H9 (cell line): ENCODE measurements at regions not wholly inside any gene's neighbourhood (a gene's known extent, or its start where the extent isn't known, plus 50 kb on each side); places are given as distances from the start of the nearest gene placed in this dataset.

Experiments
- DNase-seq: peaks from one replicate; pipeline ENCODE4 v3.0.0-alpha.2; 2017
- H2AFZ ChIP-seq: one replicate; pipeline ENCODE4 v1.6.1; 2013; ENCODE audit warnings: mild to moderate bottlenecking, low read length, control low read depth, moderate library complexity
- H2AK5ac ChIP-seq: 2 replicates; pipeline ENCODE4 v1.6.1; 2013; ENCODE audit warnings: low read length, control low read depth, mixed read lengths; ENCODE audit not compliant: insufficient read length
- H2BK120ac ChIP-seq: one replicate; pipeline ENCODE4 v1.6.1; 2013; ENCODE audit warnings: low read depth, mild to moderate bottlenecking, low read length, control low read depth, inconsistent platforms; ENCODE audit not compliant: poor library complexity, severe bottlenecking
- H2BK12ac ChIP-seq: 2 replicates; pipeline ENCODE4 v1.6.1; 2013; ENCODE audit warnings: low read length, control low read depth, mixed read lengths, low read depth; ENCODE audit not compliant: insufficient read length
- H2BK15ac ChIP-seq: 2 replicates; pipeline ENCODE4 v1.6.1; 2013; ENCODE audit warnings: low read depth, low read length, control low read depth
- H2BK20ac ChIP-seq: one replicate; pipeline ENCODE4 v1.6.1; 2013; ENCODE audit warnings: low read depth, mild to moderate bottlenecking, low read length, control low read depth, inconsistent platforms; ENCODE audit not compliant: poor library complexity, severe bottlenecking
- H2BK5ac ChIP-seq: 2 replicates; pipeline ENCODE4 v1.6.1; 2013; ENCODE audit warnings: low read length, control low read depth, mixed read lengths; ENCODE audit not compliant: insufficient read length
- H3K14ac ChIP-seq: 2 replicates; pipeline ENCODE4 v1.6.1; 2013; ENCODE audit warnings: low read length, control low read depth; ENCODE audit not compliant: insufficient read depth
- H3K18ac ChIP-seq: 2 replicates; pipeline ENCODE4 v1.6.1; 2013; ENCODE audit warnings: low read depth, mild to moderate bottlenecking, mixed read lengths, low read length, control low read depth; ENCODE audit not compliant: insufficient read length
- H3K23ac ChIP-seq: 2 replicates; pipeline ENCODE4 v1.6.1; 2013; ENCODE audit warnings: low read length, control low read depth, mixed read lengths, low read depth; ENCODE audit not compliant: insufficient read length
- H3K23me2 ChIP-seq: 2 replicates; pipeline ENCODE4 v1.6.1; 2013; ENCODE audit warnings: low read depth, mild to moderate bottlenecking, mixed read lengths, low read length, control low read depth; ENCODE audit not compliant: insufficient read length, poor library complexity, severe bottlenecking
- H3K27ac ChIP-seq: 2 replicates; pipeline ENCODE4 v1.5.1; 2013; ENCODE audit warnings: low read length, control low read depth, mixed read lengths, low read depth; ENCODE audit not compliant: insufficient read length
- H3K27me3 ChIP-seq: 2 replicates; pipeline ENCODE4 v1.6.1; 2013; ENCODE audit warnings: low read length, control low read depth, inconsistent platforms; ENCODE audit not compliant: insufficient read depth
- H3K4ac ChIP-seq: 2 replicates; pipeline ENCODE4 v1.6.1; 2013; ENCODE audit warnings: low read depth, mild to moderate bottlenecking, control low read depth, inconsistent platforms, low read length, moderate library complexity
- H3K4me1 ChIP-seq: 2 replicates; pipeline ENCODE4 v1.6.1; 2013; ENCODE audit warnings: low read length, control low read depth, inconsistent platforms; ENCODE audit not compliant: insufficient read depth
- H3K4me2 ChIP-seq: 2 replicates; pipeline ENCODE4 v1.6.1; 2013; ENCODE audit warnings: low read length, control low read depth, mixed read lengths; ENCODE audit not compliant: insufficient read length, insufficient read depth
- H3K56ac ChIP-seq: 2 replicates; pipeline ENCODE4 v1.6.1; 2013; ENCODE audit warnings: low read depth, mild to moderate bottlenecking, mixed read lengths, low read length, control low read depth; ENCODE audit not compliant: insufficient read length
- H3K79me1 ChIP-seq: 2 replicates; pipeline ENCODE4 v1.6.1; 2013; ENCODE audit warnings: low read depth, mild to moderate bottlenecking, moderate library complexity, low read length, control low read depth, inconsistent platforms; ENCODE audit not compliant: insufficient read depth, poor library complexity, severe bottlenecking
- H3K79me2 ChIP-seq: 2 replicates; pipeline ENCODE4 v1.6.1; 2013; ENCODE audit warnings: low read length, control low read depth, inconsistent platforms; ENCODE audit not compliant: insufficient read depth
- H3K9ac ChIP-seq: 2 replicates; pipeline ENCODE4 v1.6.1; 2013; ENCODE audit warnings: low read length, control low read depth, mixed read lengths; ENCODE audit not compliant: insufficient read length; ENCODE audit errors: extremely low read depth
- H3K9me3 ChIP-seq: one replicate; pipeline ENCODE4 v1.6.1; 2013; ENCODE audit warnings: low read depth, low read length, inconsistent platforms; ENCODE audit not compliant: control insufficient read depth
- H3T11ph ChIP-seq: one replicate; pipeline ENCODE4 v1.6.1; 2013; ENCODE audit warnings: mild to moderate bottlenecking, low read length, control low read depth, inconsistent platforms
- H4K20me1 ChIP-seq: one replicate; pipeline ENCODE4 v1.6.1; 2013; ENCODE audit not compliant: control insufficient read depth, insufficient read length, insufficient read depth
- H4K5ac ChIP-seq: 2 replicates; pipeline ENCODE4 v1.6.1; 2013; ENCODE audit warnings: low read depth, mild to moderate bottlenecking, mixed read lengths, low read length, control low read depth; ENCODE audit not compliant: insufficient read length
- H4K8ac ChIP-seq: replicated peaks from 2 replicates; pipeline ENCODE4 v1.6.1; 2013; ENCODE audit warnings: low read length, control low read depth, mixed read lengths, low read depth; ENCODE audit not compliant: insufficient read length
- H4K91ac ChIP-seq: 2 replicates; pipeline ENCODE4 v1.6.1; 2013; ENCODE audit warnings: low read depth, mild to moderate bottlenecking, moderate library complexity, mixed read lengths, low read length, control low read depth; ENCODE audit not compliant: insufficient read length
- H3K27ac Mint-ChIP-seq, 3 experiments: 2 replicates in 2 of 3; 3 replicates in 1 of 3; pipeline ENCODE4 v1.8.0; 2020 to 2021; ENCODE audit warnings: mixed read lengths in 3 of 3, mild to moderate bottlenecking in 1 of 3, moderate library complexity in 1 of 3
- H3K27me3 Mint-ChIP-seq: 2 replicates; pipeline ENCODE4 v1.8.0; 2021; ENCODE audit warnings: low read depth, mild to moderate bottlenecking, moderate library complexity, mixed read lengths
- H3K36me3 Mint-ChIP-seq, 3 experiments: 2 replicates in 2 of 3; 3 replicates in 1 of 3; pipeline ENCODE4 v1.8.0; 2020 to 2021; ENCODE audit warnings: low read depth in 3 of 3, mixed read lengths in 3 of 3; ENCODE audit not compliant: insufficient read depth in 1 of 3
- H3K4me1 Mint-ChIP-seq, 2 experiments: 2 replicates each; pipeline ENCODE4 v1.8.0; 2020; ENCODE audit warnings: mixed read lengths in 2 of 2
- H3K4me3 Mint-ChIP-seq, 2 experiments: 2 replicates in 1 of 2; 3 replicates in 1 of 2; pipeline ENCODE4 v1.8.0; 2020 to 2021; ENCODE audit warnings: mild to moderate bottlenecking in 2 of 2, mixed read lengths in 2 of 2, moderate library complexity in 1 of 2
- H3K9me3 Mint-ChIP-seq, 2 experiments: 2 replicates in 1 of 2; 3 replicates in 1 of 2; pipeline ENCODE4 v1.8.0; 2020; ENCODE audit warnings: mild to moderate bottlenecking in 2 of 2, mixed read lengths in 2 of 2, moderate library complexity in 1 of 2
- CTCF ChIP-seq: fragments of 200-600 bp; sonication (generic); conservative IDR thresholded peaks from 3 replicates; pipeline ENCODE4 v1.8.0; 2021; ENCODE audit warnings: antibody characterized with exemption, mild to moderate bottlenecking
- WGBS: extraction: QIAGEN DNeasy Blood & Tissue Kit; methylation state at CpG from one replicate; pipeline ENCODE4 v1.1.7; 2013; ENCODE audit warnings: missing lambda C conversion rate, low lambda C conversion rate, mixed read lengths; ENCODE audit not compliant: insufficient read length; ENCODE audit errors: extremely low coverage; 5-methylcytosine and 5-hydroxymethylcytosine counted together

GRCh38 chr1:112767646-112768045 is 52.5 kb upstream of the PPM1J start:
- H2BK120ac ChIP-seq: no peak overlapping the region
- peaks cover 3% of the 10 kb centered on the region; the same call in 1 of the 2 replicates for H3K4me1 ChIP-seq
- H3K23me2 ChIP-seq: no peaks in the 10 kb centered on the region
- no peak overlapping the region for H3T11ph ChIP-seq
- H2BK20ac ChIP-seq: no peak overlapping the region
- no peak overlapping the region for H3K4ac ChIP-seq
- WGBS: no CpG with 5 or more reads among the region's 3 CpGs
- no peak overlapping the region for H3K9ac ChIP-seq
- H4K8ac ChIP-seq: no peak overlapping the region
- H2AFZ ChIP-seq: no peak overlapping the region
- DNase-seq: no peak
- no peak overlapping the region for H3K4me2 ChIP-seq
- H3K56ac ChIP-seq: no peak overlapping the region
- H3K18ac ChIP-seq: no peak overlapping the region
- TF ChIP-seq CTCF: no peak
- H3K27ac Mint-ChIP-seq: peak overlapping the region in 1 of 3 experiments; percentile 48; a peak in 1 of 7 replicates
- H2BK15ac ChIP-seq: no peak overlapping the region
- no peak overlapping the region for H3K4me3 Mint-ChIP-seq
- no peaks in the 10 kb centered on the region for H3K27me3 ChIP-seq
- no peaks in the 10 kb centered on the region for H3K79me2 ChIP-seq
- H3K23ac ChIP-seq: no peak overlapping the region
- no peak overlapping the region for H2BK5ac ChIP-seq
- H4K20me1 ChIP-seq: no peaks in the 10 kb centered on the region
- no peak overlapping the region for H3K14ac ChIP-seq
- H2BK12ac ChIP-seq: no peak overlapping the region
- H3K79me1 ChIP-seq: no peaks in the 10 kb centered on the region
- H3K9me3 Mint-ChIP-seq: peaks cover 5 to 9% of the 10 kb centered on the region in 2 experiments; a peak in 2 of 5 replicates
- no peak overlapping the region for H2AK5ac ChIP-seq
- peaks cover 0 to 10% (median 0%) of the 10 kb centered on the region in 3 experiments; a peak in 3 of 7 replicates for H3K36me3 Mint-ChIP-seq
- H3K27me3 Mint-ChIP-seq: no peaks in the 10 kb centered on the region
- no peak overlapping the region for H3K27ac ChIP-seq
- no peak overlapping the region for H4K91ac ChIP-seq
- no peaks in the 10 kb centered on the region for H3K9me3 ChIP-seq
- H3K4me1 Mint-ChIP-seq: peaks cover 37% of the 10 kb centered on the region in 2 experiments
- no peak overlapping the region for H4K5ac ChIP-seq
